GM19239 (cell line): ENCODE measurements at regions not wholly inside any gene's neighbourhood (a gene's known extent, or its start where the extent isn't known, plus 50 kb on each side); places are given as distances from the start of the nearest gene placed in this dataset.

Source experiments
- DNase-seq: peaks from one replicate; pipeline ENCODE4 v3.0.0; 2011; ENCODE audit warnings: low spot score; ENCODE audit not compliant: insufficient read length
- FAIRE-seq: peaks from 2 replicates; lab custom pipeline; 2011; peaks lifted over from hg19 to GRCh38; lab: Jason Lieb, UNC

- DNase-seq = no peak
- no peak for FAIRE-seq
These were observed 84.3 kb upstream of the MAP1LC3B2 start for GRCh38 chr12:116474899-116475298.

- no peak for FAIRE-seq
- DNase-seq = no peak
These were observed 82.9 kb upstream of the MAP1LC3B2 start for GRCh38 chr12:116476227-116476822.

- FAIRE-seq = no peak
- no peak for DNase-seq
These were observed 80.9 kb upstream of the MAP1LC3B2 start for GRCh38 chr12:116478243-116478773.

- no peak for FAIRE-seq
- no peak for DNase-seq
These were observed 78.9 kb upstream of the MAP1LC3B2 start for GRCh38 chr12:116480210-116480810.

GRCh38 chr12:116481726-116482125 lies 77.5 kb upstream of the MAP1LC3B2 start:
- DNase-seq (no peak), FAIRE-seq (no peak)

- FAIRE-seq (no peak), DNase-seq (no peak)
These were observed 77.0 kb upstream of the MAP1LC3B2 start for GRCh38 chr12:116482179-116482578.

GRCh38 chr12:116482859-116483258 lies 76.3 kb upstream of the MAP1LC3B2 start:
- DNase-seq (no peak), FAIRE-seq (no peak)

- DNase-seq (no peak), FAIRE-seq (no peak)
These were observed 75.0 kb upstream of the MAP1LC3B2 start for GRCh38 chr12:116483959-116484750.

- FAIRE-seq (peak; percentile 8), DNase-seq (no peak)
These were observed 74.4 kb upstream of the MAP1LC3B2 start for GRCh38 chr12:116484807-116485206.

GRCh38 chr12:116489116-116489515 lies 70.1 kb upstream of the MAP1LC3B2 start:
- FAIRE-seq = no peak
- DNase-seq = no peak

- DNase-seq = no peak
- FAIRE-seq = no peak
These were observed 68.7 kb upstream of the MAP1LC3B2 start for GRCh38 chr12:116490471-116490870.

- DNase-seq (no peak), FAIRE-seq (no peak)
These were observed 66.4 kb upstream of the MAP1LC3B2 start for GRCh38 chr12:116492703-116493324.

GRCh38 chr12:116495260-116495659 lies 63.9 kb upstream of the MAP1LC3B2 start:
- DNase-seq (no peak), FAIRE-seq (no peak)

GRCh38 chr12:116497051-116497591 lies 62.1 kb upstream of the MAP1LC3B2 start:
- no peak for DNase-seq
- FAIRE-seq = no peak

- FAIRE-seq = no peak
- DNase-seq = no peak
These were observed 60.7 kb upstream of the MAP1LC3B2 start for GRCh38 chr12:116498471-116498870.

GRCh38 chr12:116502141-116502725 lies 56.9 kb upstream of the MAP1LC3B2 start:
- DNase-seq (no peak), FAIRE-seq (no peak)

GRCh38 chr12:116502989-116503496 lies 56.1 kb upstream of the MAP1LC3B2 start:
- DNase-seq (no peak), FAIRE-seq (no peak)

- DNase-seq = no peak
- FAIRE-seq = no peak
These were observed 54.7 kb upstream of the MAP1LC3B2 start for GRCh38 chr12:116504438-116504837.

- DNase-seq (no peak), FAIRE-seq (no peak)
These were observed 52.5 kb upstream of the MAP1LC3B2 start for GRCh38 chr12:116506697-116507064.
